GM19397 (cell line): ENCODE measurements at regions not wholly inside any gene's neighbourhood (a gene's known extent, or its start where the extent isn't known, plus 50 kb on each side); places are given as distances from the start of the nearest gene placed in this dataset.
A peak's percentile ranks its signal among the peaks of the same experiment; 100 is the strongest.
"Not testable (repeated sequence)": the region's sequence is repeated elsewhere in the genome, so short reads cannot be mapped to it uniquely, and the experiment has no call there.

Experiments used
- ATAC-seq: cut with Tn5 transposase; IDR thresholded peaks from one replicate; pipeline ENCODE4 v1.9.1; 2021; ENCODE audit warnings: mild to moderate bottlenecking, moderate library complexity; ENCODE audit not compliant: unreplicated experiment

GRCh38 chr9:90165281-90165680 lies 477.3 kb downstream of the DIRAS2 start:
- no peak for ATAC-seq

DNA sequence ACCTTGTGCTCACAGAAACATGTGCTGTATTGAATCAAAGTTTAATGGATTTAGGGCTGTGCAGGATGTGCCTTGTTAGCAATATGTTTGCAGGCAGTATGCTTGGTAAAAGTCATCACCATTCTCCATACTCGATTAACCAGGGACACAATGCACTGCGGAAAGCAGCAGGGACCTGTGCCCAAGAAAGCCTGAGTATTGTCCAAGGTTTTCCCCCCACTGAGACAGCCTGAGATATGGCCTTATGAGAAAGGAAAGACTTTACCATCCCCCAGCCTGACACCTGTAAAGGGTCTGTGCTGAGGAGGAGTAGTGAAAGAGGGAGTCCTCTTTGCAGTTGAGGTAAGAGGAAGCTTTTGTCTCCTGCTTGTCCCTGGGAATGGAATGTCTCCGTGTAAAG lies 476.2 kb downstream of the DIRAS2 start:
- not testable (repeated sequence) for ATAC-seq

DNA sequence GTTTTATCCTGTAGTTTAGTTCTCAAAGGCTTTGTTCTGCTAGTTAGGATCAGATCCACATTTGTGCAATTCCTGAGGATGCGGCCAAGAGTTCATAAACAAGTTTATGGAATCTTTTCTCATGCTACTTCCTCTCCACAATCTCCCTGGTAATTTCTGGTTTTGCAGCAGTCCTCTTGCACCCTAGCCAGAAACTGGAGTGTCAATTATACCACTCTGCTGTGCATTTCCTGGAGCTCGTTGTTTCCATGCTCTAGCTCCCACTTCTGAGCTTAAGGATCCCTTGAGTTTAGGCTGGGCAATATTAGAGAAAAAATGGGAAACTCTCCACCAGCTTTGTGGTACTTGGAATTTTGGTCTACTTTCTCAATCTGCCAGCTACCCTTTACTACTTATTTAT lies 474.7 kb downstream of the DIRAS2 start:
- no peak for ATAC-seq

- ATAC-seq, result no peak
Observed at GRCh38 chr9:90169490-90169889, 473.1 kb downstream of the DIRAS2 start.

DNA sequence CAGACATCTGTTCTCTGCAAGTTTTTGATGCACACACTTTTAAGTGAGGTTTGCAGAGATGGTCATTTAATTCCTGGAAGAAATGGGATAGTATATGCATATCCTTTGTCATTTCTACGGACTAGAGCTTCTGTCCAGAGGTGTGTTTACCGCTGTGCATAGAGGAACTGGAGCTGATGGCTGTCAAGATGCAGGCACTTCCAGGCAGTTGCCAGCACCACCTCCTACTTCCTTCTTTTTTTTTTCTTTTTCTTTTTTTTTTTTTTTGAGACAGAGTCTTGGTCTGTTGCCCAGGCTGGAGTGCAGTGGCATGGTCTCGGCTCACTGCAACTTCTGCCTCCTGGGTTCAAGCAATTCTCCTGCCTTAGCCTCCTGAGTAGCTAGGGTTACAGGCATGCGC lies 468.7 kb downstream of the DIRAS2 start:
- ATAC-seq, result not testable (repeated sequence)

DNA sequence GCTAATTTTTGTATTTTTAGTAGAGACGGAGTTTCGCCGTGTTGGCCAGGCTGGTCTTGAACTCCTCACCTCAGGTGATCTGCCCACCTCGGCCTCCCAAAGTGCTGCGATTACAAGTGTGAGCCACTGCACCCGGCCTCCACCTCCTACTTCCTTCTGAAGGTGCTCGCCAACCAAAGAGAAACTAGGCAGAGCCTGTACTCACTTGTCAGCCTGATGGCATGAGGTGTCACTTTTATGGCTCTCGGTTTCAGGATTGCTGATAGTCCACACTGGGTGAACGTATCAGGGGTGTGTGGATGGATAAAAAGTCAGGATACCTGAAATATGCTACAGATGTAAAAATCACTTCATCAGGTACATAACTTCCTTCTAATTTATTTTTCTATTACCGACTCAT lies 468.3 kb downstream of the DIRAS2 start:
- not testable (repeated sequence) for ATAC-seq

DNA sequence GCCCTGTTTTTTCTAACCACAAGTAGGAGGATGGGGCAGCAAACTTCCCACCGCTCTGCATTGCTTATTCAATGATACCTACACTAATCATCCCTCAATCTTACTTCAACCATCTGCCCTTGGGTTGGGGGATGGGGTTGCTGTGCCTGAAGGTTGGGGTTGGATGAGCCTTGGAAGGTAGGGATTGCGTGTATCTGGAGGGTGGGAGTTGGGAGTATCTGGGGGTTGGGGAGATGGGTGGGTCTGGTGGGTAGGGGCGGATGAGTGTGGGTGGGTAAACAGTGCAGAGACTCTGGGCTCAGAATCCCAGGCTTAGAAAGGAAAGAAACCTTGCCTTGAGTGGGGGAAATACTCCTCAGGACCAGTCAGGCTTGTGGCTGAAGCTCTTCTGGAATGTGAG lies 467.4 kb downstream of the DIRAS2 start:
- no peak for ATAC-seq

- ATAC-seq, result no peak
Observed at GRCh38 chr9:90175865-90176264, 466.8 kb downstream of the DIRAS2 start.

- ATAC-seq, result no peak
Observed at GRCh38 chr9:90176901-90177300, 465.7 kb downstream of the DIRAS2 start.

DNA sequence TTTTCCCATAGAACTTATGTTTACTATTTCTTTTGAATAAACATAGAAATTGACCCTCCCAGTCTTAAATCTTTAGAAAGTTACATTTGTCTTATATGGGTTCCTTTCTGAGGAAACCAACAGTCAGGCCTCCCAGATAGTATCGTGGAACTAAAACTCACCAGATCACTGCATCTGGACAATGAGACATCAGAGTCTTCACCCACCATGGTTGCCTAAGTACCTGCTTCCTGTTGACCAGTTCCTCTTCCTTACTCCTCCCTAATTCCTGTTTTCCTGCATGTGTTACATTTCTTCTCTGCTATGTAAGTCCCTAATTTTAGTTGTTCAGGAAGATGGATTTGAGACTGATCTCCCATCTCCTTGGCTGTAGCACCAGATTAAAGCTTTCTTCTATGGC lies 462.2 kb downstream of the DIRAS2 start:
- no peak for ATAC-seq

GRCh38 chr9:90188656-90189055 lies 454.0 kb downstream of the DIRAS2 start:
- ATAC-seq, result no peak

GRCh38 chr9:90189306-90189705 lies 453.3 kb downstream of the DIRAS2 start:
- peak; percentile 77 for ATAC-seq

- ATAC-seq, result not testable (repeated sequence)
Observed at GRCh38 chr9:90192465-90192864, 450.2 kb downstream of the DIRAS2 start.

- ATAC-seq, result no peak
Observed at GRCh38 chr9:90198956-90199355, 443.7 kb downstream of the DIRAS2 start.

GRCh38 chr9:90201766-90202165 lies 440.9 kb downstream of the DIRAS2 start:
- ATAC-seq, result no peak

- no peak for ATAC-seq
Observed at GRCh38 chr9:90204128-90204831, 438.3 kb downstream of the DIRAS2 start.

DNA sequence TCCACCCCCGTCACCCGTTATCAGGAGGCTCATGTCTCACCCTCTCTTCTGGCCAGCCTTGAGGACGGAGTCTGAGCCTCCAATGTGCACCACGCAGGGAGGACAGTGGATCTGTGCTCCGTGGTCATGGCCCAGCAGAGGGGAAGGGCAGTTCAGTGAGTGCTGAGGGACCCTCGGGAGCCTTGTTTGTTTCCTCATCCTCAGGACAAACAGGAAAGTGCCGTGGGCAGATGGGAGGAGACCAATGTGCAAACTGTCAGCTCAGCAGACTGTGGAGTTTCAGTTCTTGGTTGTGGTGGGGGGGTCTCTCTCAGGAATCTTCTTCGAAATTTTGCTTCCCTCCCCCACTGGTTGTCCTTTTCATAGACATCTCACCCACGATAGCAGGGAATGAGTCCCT lies 429.6 kb downstream of the DIRAS2 start:
- ATAC-seq, result not testable (repeated sequence)

DNA sequence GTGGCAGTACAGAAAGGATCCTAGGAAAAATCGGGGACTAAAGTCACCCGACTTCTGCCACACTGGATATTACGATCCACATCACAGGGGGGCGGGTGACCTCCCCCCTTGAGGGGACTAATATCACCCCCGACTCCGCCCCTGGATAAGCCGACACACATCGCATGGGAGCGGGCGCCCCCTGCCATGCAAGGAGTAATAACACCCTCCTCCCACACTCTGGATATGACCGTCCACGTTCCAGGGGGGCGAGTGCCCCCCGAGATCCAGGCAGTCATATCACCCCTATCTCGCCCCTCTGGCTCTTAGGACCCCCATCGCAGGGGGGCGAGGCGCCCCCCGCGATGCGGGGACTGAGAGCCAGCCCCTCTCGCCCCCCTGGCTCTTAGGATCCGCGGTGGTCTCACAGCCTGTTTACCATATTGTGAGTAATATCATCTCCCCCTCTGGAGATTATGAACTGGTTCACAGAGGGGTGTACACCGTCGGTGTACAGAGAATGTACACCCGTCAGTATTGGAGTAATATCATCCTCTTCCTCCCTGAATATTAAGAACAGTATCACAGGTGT lies 423.0 kb downstream of the DIRAS2 start:
- no peak for ATAC-seq

- not testable (repeated sequence) for ATAC-seq
Observed at GRCh38 chr9:90221899-90222298, 420.7 kb downstream of the DIRAS2 start.

DNA sequence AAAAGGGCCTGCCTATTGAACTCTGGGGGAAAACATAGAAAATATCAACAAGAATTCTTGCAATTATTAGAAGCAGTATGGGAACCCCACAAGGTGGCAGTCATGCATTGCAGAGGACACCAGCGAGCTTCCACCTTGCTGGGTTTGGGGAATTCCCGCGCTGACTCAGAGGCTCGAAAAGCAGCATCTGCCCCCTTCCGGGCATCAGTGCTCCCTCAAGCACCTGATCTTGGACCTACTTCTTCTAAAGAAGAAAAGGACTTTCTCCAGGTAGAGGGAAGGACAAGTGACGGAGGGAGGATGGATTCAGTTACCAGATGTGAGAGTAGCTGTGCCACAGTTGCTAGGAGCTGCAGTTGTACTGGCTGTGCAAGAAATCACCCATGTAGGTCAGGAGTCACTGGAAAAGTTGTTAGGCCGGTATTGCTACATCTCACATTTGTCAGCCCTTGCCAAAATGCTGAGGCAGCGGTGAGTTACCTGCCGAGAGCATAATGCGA lies 415.7 kb downstream of the DIRAS2 start:
- not testable (repeated sequence) for ATAC-seq

- ATAC-seq, result not testable (repeated sequence)
Observed at GRCh38 chr9:90233081-90233480, 409.5 kb downstream of the DIRAS2 start.

DNA sequence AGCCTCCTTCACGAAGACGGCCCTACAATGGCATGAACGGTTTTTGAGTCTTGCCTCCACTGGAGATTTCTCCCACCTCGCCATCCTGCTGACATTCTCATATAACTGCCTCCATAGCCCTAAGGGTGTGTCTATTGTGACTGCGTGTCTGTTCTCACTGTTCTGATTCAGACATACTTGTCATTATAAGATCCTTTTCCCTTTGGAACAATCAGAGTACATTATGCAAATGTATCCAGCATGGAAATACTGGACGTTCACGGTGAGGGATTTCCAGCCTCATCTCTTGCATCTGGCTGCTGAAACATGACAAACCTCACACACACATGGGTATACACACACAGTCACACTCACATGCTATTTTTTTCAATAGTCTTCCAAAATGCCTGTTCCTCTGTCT lies 402.1 kb downstream of the DIRAS2 start:
- no peak for ATAC-seq

DNA sequence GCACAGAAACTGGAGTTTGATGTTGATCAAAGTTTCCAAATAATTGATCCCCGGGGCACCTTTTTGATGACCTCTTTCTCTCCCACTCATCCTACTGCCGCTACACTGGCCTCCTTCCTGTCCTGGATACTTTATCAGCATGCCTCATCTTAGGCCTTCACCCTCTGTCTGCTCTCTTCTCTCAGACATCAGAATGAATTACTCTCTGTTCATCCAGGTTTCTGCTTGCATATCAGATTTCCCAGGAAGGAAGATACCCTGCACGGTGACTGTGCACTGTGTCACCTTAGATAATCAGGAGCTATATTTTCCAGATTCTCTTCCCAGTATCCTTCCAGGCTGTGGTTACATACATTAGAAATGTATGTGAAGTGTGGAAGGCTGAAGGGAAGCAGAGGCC lies 397.0 kb downstream of the DIRAS2 start:
- no peak for ATAC-seq
